ENCODE measurements at regions not wholly inside any gene's neighbourhood (a gene's known extent, or its start where the extent isn't known, plus 50 kb on each side); places are given as distances from the start of the nearest gene placed in this dataset.

- TF ChIP-seq POLR2AphosphoS5 (IDR thresholded peaks at IDR 0.05; ENCODE audit: borderline replicate concordance, low read depth, low read length) (no peak), EZH2 (IDR thresholded peaks at IDR 0.05) (no peak), FOXP2 (optimal IDR thresholded peaks at IDR 0.05; ENCODE audit: control extremely low read depth, extremely low read length, insufficient read depth) (no peak)
Observed at GRCh38 chr7:138223402-138223879, 147.2 kb downstream of the AKR1D1 start.
